Esophagus squamous epithelium (tissue), 4 donors: ENCODE measurements at regions not wholly inside any gene's neighbourhood (a gene's known extent, or its start where the extent isn't known, plus 50 kb on each side); places are given as distances from the start of the nearest gene placed in this dataset.

ENCODE experiments used
- POLR2A ChIP-seq, 4 donors: fragments of 450-650 bp; IDR thresholded peaks; one replicate each; pipeline ENCODE4 v1.6.1; 2017; ENCODE audit warnings: antibody characterized with exemption in 4 of 4, mild to moderate bottlenecking in 4 of 4, moderate library complexity in 3 of 4
- TF ChIP-seq, protein P1 (sequence below), 6 experiments: fragments of 450-650 bp in 4 of 6; fragments of 200-600 bp in 2 of 6; sonication (generic) in 2 of 6; IDR thresholded peaks; one replicate each; pipeline ENCODE4 v1.5.1; 2016 to 2019; ENCODE audit warnings: antibody characterized with exemption in 6 of 6, mild to moderate bottlenecking in 4 of 6, moderate library complexity in 4 of 6

DNA sequence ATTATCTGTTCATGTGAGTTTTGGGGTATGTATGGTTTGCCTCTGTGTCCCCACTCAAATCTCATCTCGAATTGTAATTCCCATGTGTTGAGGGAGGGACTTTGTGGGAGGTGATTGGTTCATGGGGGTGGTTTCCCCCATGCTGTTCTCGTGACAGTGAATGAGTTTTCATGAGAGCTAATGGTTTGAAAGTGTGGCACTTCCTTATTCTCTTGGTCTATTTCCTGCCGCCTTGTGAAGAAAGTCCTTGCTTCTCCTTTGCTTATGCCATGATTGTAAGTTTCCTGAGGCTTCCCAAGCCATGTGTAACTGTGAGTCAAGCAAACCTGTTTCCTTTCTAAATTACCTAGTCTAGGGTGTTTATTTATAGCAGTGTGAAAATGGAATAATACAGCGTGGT is 128.1 kb upstream of the HS3ST4 start:
- TF ChIP-seq, protein P1, sequence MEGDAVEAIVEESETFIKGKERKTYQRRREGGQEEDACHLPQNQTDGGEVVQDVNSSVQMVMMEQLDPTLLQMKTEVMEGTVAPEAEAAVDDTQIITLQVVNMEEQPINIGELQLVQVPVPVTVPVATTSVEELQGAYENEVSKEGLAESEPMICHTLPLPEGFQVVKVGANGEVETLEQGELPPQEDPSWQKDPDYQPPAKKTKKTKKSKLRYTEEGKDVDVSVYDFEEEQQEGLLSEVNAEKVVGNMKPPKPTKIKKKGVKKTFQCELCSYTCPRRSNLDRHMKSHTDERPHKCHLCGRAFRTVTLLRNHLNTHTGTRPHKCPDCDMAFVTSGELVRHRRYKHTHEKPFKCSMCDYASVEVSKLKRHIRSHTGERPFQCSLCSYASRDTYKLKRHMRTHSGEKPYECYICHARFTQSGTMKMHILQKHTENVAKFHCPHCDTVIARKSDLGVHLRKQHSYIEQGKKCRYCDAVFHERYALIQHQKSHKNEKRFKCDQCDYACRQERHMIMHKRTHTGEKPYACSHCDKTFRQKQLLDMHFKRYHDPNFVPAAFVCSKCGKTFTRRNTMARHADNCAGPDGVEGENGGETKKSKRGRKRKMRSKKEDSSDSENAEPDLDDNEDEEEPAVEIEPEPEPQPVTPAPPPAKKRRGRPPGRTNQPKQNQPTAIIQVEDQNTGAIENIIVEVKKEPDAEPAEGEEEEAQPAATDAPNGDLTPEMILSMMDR (IDR thresholded peaks at IDR 0.05): no peak
- no peak for TF ChIP-seq POLR2A (IDR thresholded peaks at IDR 0.05)
